HUES6 (cell line): ENCODE measurements at regions not wholly inside any gene's neighbourhood (a gene's known extent, or its start where the extent isn't known, plus 50 kb on each side); places are given as distances from the start of the nearest gene placed in this dataset.
A peak's percentile ranks its signal among the peaks of the same experiment; 100 is the strongest.
"Not testable (repeated sequence)": the region's sequence is repeated elsewhere in the genome, so short reads cannot be mapped to it uniquely, and the experiment has no call there.

Experiments used
- H3K27ac ChIP-seq: 2 replicates; pipeline ENCODE4 v1.7.0; 2013; ENCODE audit warnings: low read depth, mild to moderate bottlenecking, low read length, inconsistent platforms
- H3K27me3 ChIP-seq: 2 replicates; pipeline ENCODE4 v1.6.1; 2013; ENCODE audit warnings: low read length; ENCODE audit not compliant: control insufficient read depth, insufficient read depth
- H3K36me3 ChIP-seq: 2 replicates; pipeline ENCODE4 v1.6.1; 2013; ENCODE audit warnings: low read length; ENCODE audit not compliant: control insufficient read depth, insufficient read depth
- H3K4me1 ChIP-seq: 2 replicates; pipeline ENCODE4 v1.6.1; 2013; ENCODE audit warnings: low read length; ENCODE audit not compliant: control insufficient read depth, insufficient read depth
- H3K4me3 ChIP-seq: 2 replicates; pipeline ENCODE4 v1.5.1; 2013; ENCODE audit warnings: low read depth, low read length
- H3K9ac ChIP-seq: one replicate; pipeline ENCODE4 v1.6.1; 2013; ENCODE audit warnings: mild to moderate bottlenecking, low read length
- H3K9me3 ChIP-seq: 2 replicates; pipeline ENCODE4 v1.6.1; 2013; ENCODE audit warnings: low read depth, low read length; ENCODE audit not compliant: control insufficient read depth, insufficient read depth

DNA sequence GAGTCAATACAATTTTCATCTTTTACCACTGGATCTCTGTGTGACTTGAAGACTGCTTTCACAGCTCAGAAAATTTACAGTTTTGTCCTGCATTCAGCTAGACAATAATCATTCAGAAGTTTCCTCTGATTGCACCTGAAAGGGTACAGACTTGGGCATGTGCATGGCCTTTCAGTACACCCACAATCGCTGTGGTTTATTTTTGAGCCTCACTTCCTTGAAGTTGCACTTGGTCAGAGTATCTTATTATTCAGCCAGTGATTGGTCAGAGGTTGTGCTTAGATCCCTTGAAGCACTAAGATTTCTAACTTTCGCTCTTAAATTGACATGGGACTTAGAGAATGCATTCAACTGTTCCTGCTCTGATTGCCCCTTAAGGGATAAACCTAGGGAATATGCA, 508.2 kb downstream of the FAM181B start:
- H3K4me3 ChIP-seq, result no peak overlapping the region
- no peak overlapping the region for H3K27ac ChIP-seq
- H3K9me3 ChIP-seq, result no peaks in the 10 kb centered on the region; the same call in 1 of the 2 replicates
- H3K9ac ChIP-seq, result no peak overlapping the region
- no peaks in the 10 kb centered on the region for H3K36me3 ChIP-seq
- H3K27me3 ChIP-seq, result no peaks in the 10 kb centered on the region
- H3K4me1 ChIP-seq, result no peaks in the 10 kb centered on the region

- H3K36me3 ChIP-seq, result no peaks in the 10 kb centered on the region
- no peaks in the 10 kb centered on the region for H3K9me3 ChIP-seq
- H3K4me1 ChIP-seq, result peaks cover 9% of the 10 kb centered on the region
- peak overlapping the region; percentile 38; the same call in 1 of the 2 replicates for H3K27ac ChIP-seq
- no peaks in the 10 kb centered on the region for H3K27me3 ChIP-seq
- H3K4me3 ChIP-seq, result no peak overlapping the region
- H3K9ac ChIP-seq, result no peak overlapping the region
These were observed 516.6 kb downstream of the FAM181B start for GRCh38 chr11:82216927-82217570.

DNA sequence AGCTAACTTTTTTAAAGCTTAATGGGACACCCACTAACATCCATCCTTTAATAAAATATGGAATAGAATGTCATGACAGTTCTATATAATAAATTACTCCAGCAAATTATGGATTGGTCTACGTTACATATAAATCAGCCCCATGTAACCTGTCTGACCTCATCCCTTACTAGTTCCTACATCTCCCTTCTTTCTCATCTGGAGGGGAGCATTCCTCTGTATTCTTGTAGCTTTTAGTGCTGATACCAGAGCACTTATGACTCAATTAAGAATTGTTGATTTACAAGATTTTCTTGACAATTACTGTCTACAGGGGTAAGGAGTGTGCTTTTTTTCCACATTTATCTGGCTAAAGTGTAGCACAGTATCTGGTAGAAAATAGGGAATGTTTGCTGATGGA, 523.7 kb downstream of the FAM181B start:
- H3K4me1 ChIP-seq, result no peaks in the 10 kb centered on the region
- no peak overlapping the region for H3K4me3 ChIP-seq
- H3K9me3 ChIP-seq, result no peaks in the 10 kb centered on the region
- H3K36me3 ChIP-seq, result no peaks in the 10 kb centered on the region
- H3K27me3 ChIP-seq, result no peaks in the 10 kb centered on the region
- H3K9ac ChIP-seq, result no peak overlapping the region
- H3K27ac ChIP-seq, result no peak overlapping the region

DNA sequence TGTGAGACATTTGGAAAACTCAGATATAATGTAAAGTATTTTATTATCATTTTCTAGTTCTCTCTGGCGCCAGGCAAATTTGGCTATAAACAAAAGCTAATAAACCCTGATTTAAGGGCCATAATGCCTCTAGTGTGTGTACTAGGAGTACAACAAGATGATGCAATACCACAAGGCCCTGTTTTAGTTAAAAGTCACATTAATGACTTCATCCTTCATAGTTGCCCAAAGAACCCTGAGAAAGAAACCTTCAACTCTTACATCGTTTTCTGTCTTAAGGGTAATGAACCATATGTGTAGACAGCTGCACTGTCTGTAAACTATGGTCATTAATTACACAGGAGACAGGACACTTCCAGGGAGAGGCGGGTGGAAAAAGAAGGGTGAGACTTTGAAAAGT, 538.4 kb downstream of the FAM181B start:
- Histone ChIP-seq H3K27me3 (no peaks in the 10 kb centered on the region), H3K36me3 (no peaks in the 10 kb centered on the region), H3K4me1 (no peaks in the 10 kb centered on the region), H3K27ac (no peak overlapping the region), H3K4me3 (no peak overlapping the region), H3K9me3 (no peaks in the 10 kb centered on the region), H3K9ac (no peak overlapping the region)

- no peaks in the 10 kb centered on the region for H3K27me3 ChIP-seq
- H3K36me3 ChIP-seq, result no peaks in the 10 kb centered on the region
- H3K9ac ChIP-seq, result no peak overlapping the region
- H3K4me3 ChIP-seq, result no peak overlapping the region
- no peak overlapping the region for H3K27ac ChIP-seq
- no peaks in the 10 kb centered on the region for H3K4me1 ChIP-seq
- no peaks in the 10 kb centered on the region for H3K9me3 ChIP-seq
These were observed 539.1 kb downstream of the FAM181B start for GRCh38 chr11:82194521-82194920.

GRCh38 chr11:82191695-82192094, 542.0 kb downstream of the FAM181B start:
- Histone ChIP-seq H3K4me3 (no peak overlapping the region), H3K36me3 (no peaks in the 10 kb centered on the region), H3K9ac (no peak overlapping the region), H3K4me1 (no peaks in the 10 kb centered on the region), H3K9me3 (no peaks in the 10 kb centered on the region), H3K27ac (no peak overlapping the region), H3K27me3 (no peaks in the 10 kb centered on the region)

DNA sequence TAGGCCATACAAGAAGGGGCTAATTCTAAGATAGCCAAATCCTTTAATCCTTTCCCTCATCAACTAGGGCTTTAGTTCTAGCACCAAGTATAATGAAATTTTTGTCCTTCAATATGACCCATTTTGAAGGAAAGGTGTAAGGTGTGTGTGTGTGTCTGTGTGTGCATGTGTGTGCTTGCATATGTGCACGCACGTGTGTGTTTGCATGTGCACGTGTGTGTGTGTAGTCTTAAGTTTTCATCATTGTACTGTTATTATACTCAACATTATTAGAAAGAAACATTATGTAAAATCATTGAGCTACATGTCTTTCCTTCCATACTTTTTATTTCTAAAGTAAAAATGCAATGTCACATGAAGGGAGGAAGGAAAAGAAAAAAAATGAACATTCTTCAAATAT, 547.7 kb downstream of the FAM181B start:
- H3K4me1 ChIP-seq, result no peaks in the 10 kb centered on the region
- no peaks in the 10 kb centered on the region for H3K27me3 ChIP-seq
- no peak overlapping the region for H3K4me3 ChIP-seq
- peaks cover 2% of the 10 kb centered on the region; the same call in 1 of the 2 replicates for H3K9me3 ChIP-seq
- H3K27ac ChIP-seq, result no peak overlapping the region
- H3K36me3 ChIP-seq, result no peaks in the 10 kb centered on the region
- H3K9ac ChIP-seq, result no peak overlapping the region

GRCh38 chr11:82184966-82185365, 548.7 kb downstream of the FAM181B start:
- H3K27me3 ChIP-seq, result no peaks in the 10 kb centered on the region
- no peak overlapping the region for H3K4me3 ChIP-seq
- H3K9ac ChIP-seq, result no peak overlapping the region
- H3K27ac ChIP-seq, result no peak overlapping the region
- peaks cover 5% of the 10 kb centered on the region; the same call in 1 of the 2 replicates for H3K9me3 ChIP-seq
- no peaks in the 10 kb centered on the region for H3K36me3 ChIP-seq
- no peaks in the 10 kb centered on the region for H3K4me1 ChIP-seq

- Histone ChIP-seq H3K27ac (no peak overlapping the region), H3K36me3 (no peaks in the 10 kb centered on the region), H3K4me1 (no peaks in the 10 kb centered on the region), H3K9me3 (peaks cover 5% of the 10 kb centered on the region; the same call in 1 of the 2 replicates), H3K27me3 (no peaks in the 10 kb centered on the region), H3K9ac (no peak overlapping the region), H3K4me3 (no peak overlapping the region)
These were observed 550.3 kb downstream of the FAM181B start for GRCh38 chr11:82183346-82183745.

DNA sequence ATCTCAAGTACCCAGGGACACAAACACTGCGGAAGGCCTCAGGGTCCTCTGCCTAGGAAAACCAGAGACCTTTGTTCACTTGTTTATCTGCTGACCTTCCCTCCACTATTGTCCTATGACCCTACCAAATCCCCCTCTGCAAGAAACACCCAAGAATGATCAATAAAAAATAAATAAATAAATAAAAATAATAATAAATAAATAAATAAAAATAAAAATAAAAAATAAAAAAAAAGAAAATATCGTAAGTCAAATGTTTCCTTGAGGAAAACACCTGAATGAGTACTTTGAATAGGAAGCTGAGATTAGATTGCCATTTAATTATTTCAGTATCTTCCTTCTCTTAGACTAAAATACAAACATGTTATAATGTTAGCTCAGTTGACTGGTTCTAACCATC, 551.0 kb downstream of the FAM181B start:
- H3K4me3 ChIP-seq, H3K4me1 ChIP-seq, H3K36me3 ChIP-seq, H3K9ac ChIP-seq, H3K27ac ChIP-seq, H3K9me3 ChIP-seq, H3K27me3 ChIP-seq: not testable (repeated sequence)

DNA sequence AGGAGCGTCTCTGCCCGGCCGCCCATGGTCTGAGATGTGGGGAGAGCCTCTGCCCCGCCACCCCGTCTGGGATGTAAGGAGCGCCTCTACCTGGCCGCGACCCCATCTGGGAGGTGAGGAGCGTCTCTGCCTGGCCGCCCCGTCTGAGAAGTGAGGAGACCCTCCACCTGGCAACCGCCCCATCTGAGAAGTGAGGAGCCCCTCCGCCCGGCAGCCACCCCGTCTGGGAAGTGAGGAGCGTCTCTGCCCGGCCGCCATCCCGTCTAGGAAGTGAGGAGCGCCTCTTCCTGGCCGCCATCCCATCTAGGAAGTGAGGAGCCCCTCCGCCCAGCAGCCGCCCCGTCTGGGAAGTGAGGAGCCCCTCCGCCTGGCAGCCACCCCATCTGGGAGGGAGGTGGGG, 551.9 kb downstream of the FAM181B start:
- H3K9ac ChIP-seq, H3K27me3 ChIP-seq, H3K4me1 ChIP-seq, H3K9me3 ChIP-seq, H3K27ac ChIP-seq, H3K4me3 ChIP-seq, H3K36me3 ChIP-seq: not testable (repeated sequence)

- Histone ChIP-seq H3K9me3 (peaks cover 5% of the 10 kb centered on the region; the same call in 1 of the 2 replicates), H3K36me3 (no peaks in the 10 kb centered on the region), H3K9ac (no peak overlapping the region), H3K4me3 (no peak overlapping the region), H3K4me1 (no peaks in the 10 kb centered on the region), H3K27me3 (no peaks in the 10 kb centered on the region), H3K27ac (no peak overlapping the region)
These were observed 556.7 kb downstream of the FAM181B start for GRCh38 chr11:82176945-82177344.
